ENCODE measurements at regions not wholly inside any gene's neighbourhood (a gene's known extent, or its start where the extent isn't known, plus 50 kb on each side); places are given as distances from the start of the nearest gene placed in this dataset.

GRCh38 chr11:24240496-24241175 lies 256.2 kb upstream of the LUZP2 start:
- no peaks in the 10 kb centered on the region for H3K27me3 Mint-ChIP-seq (ENCODE audit: insufficient read depth)
- H3K9me3 Mint-ChIP-seq = no peaks in the 10 kb centered on the region; the same call in 1 of the 2 replicates

GRCh38 chr11:24246715-24247114 lies 250.1 kb upstream of the LUZP2 start:
- Mint-ChIP-seq H3K36me3 (ENCODE audit: low read depth) (peaks cover 4% of the 10 kb centered on the region; the same call in 1 of the 2 replicates), H3K27me3 (ENCODE audit: insufficient read depth) (no peaks in the 10 kb centered on the region), H3K27ac (no peak overlapping the region), H3K4me3 (no peak overlapping the region), H3K4me1 (ENCODE audit: low read depth) (peaks cover under 1% of the 10 kb centered on the region; the same call in 1 of the 2 replicates), H3K9me3 (no peaks in the 10 kb centered on the region)
- no peak for DNase-seq
- no peak for TF ChIP-seq CTCF (IDR thresholded peaks at IDR 0.05)

More at GRCh38 chr11:24240496-24241175, 256.2 kb upstream of the LUZP2 start:
- DNase-seq = no peak
- peaks cover 4% of the 10 kb centered on the region; the same call in 1 of the 2 replicates for H3K36me3 Mint-ChIP-seq (ENCODE audit: low read depth)
- no peak overlapping the region for H3K4me3 Mint-ChIP-seq
- TF ChIP-seq CTCF (IDR thresholded peaks at IDR 0.05) = no peak
- peaks cover 32% of the 10 kb centered on the region for H3K4me1 Mint-ChIP-seq (ENCODE audit: low read depth)
- H3K27ac Mint-ChIP-seq = no peak overlapping the region

GRCh38 chr11:24247846-24248245 lies 249.0 kb upstream of the LUZP2 start:
- no peak overlapping the region for H3K27ac Mint-ChIP-seq
- H3K4me1 Mint-ChIP-seq (ENCODE audit: low read depth) = peaks cover 10% of the 10 kb centered on the region; the same call in 1 of the 2 replicates
- no peak for TF ChIP-seq CTCF (IDR thresholded peaks at IDR 0.05)
- no peaks in the 10 kb centered on the region for H3K27me3 Mint-ChIP-seq (ENCODE audit: insufficient read depth)
- DNase-seq = no peak
- no peaks in the 10 kb centered on the region for H3K9me3 Mint-ChIP-seq
- no peak overlapping the region for H3K4me3 Mint-ChIP-seq
- H3K36me3 Mint-ChIP-seq (ENCODE audit: low read depth) = peaks cover 4% of the 10 kb centered on the region; the same call in 1 of the 2 replicates

GRCh38 chr11:24249921-24250320 lies 246.9 kb upstream of the LUZP2 start:
- Mint-ChIP-seq H3K27me3 (ENCODE audit: insufficient read depth) (no peaks in the 10 kb centered on the region), H3K27ac (no peak overlapping the region), H3K4me3 (no peak overlapping the region; the same call in 1 of the 2 replicates), H3K36me3 (ENCODE audit: low read depth) (no peaks in the 10 kb centered on the region), H3K9me3 (no peaks in the 10 kb centered on the region), H3K4me1 (ENCODE audit: low read depth) (peaks cover 16% of the 10 kb centered on the region; the same call in 1 of the 2 replicates)
- no peak for DNase-seq
- no peak for TF ChIP-seq CTCF (IDR thresholded peaks at IDR 0.05)

GRCh38 chr11:24253237-24253760 lies 243.6 kb upstream of the LUZP2 start:
- no peak overlapping the region for H3K4me3 Mint-ChIP-seq
- no peaks in the 10 kb centered on the region for H3K27me3 Mint-ChIP-seq (ENCODE audit: insufficient read depth)
- TF ChIP-seq CTCF (IDR thresholded peaks at IDR 0.05) = no peak
- H3K4me1 Mint-ChIP-seq (ENCODE audit: low read depth) = peaks cover 16% of the 10 kb centered on the region; the same call in 1 of the 2 replicates
- H3K9me3 Mint-ChIP-seq = no peaks in the 10 kb centered on the region
- no peak overlapping the region for H3K27ac Mint-ChIP-seq
- no peak for DNase-seq
- no peaks in the 10 kb centered on the region for H3K36me3 Mint-ChIP-seq (ENCODE audit: low read depth)

Measured in HFFc6 (cell line).